ENCODE measurements at regions not wholly inside any gene's neighbourhood (a gene's known extent, or its start where the extent isn't known, plus 50 kb on each side); places are given as distances from the start of the nearest gene placed in this dataset.

- H3K4me3 ChIP-seq: no peak overlapping the region
- H3K27me3 ChIP-seq (replicated peaks): no peaks in the 10 kb centered on the region
- H3K36me3 ChIP-seq: no peaks in the 10 kb centered on the region
- H3K9me3 ChIP-seq (replicated peaks): no peaks in the 10 kb centered on the region
- DNase-seq (ENCODE audit: low read depth in 1 of 2, low spot score in 2 of 2): no peak
- H3K27ac ChIP-seq: no peak overlapping the region
- no peaks in the 10 kb centered on the region for H3K4me1 ChIP-seq (replicated peaks)
Observed at GRCh38 chr9:18195223-18195622, 278.7 kb upstream of the ADAMTSL1 start.

GRCh38 chr9:18202924-18203323, 271.0 kb upstream of the ADAMTSL1 start:
- no peak overlapping the region for H3K4me3 ChIP-seq
- H3K27me3 ChIP-seq (replicated peaks): no peaks in the 10 kb centered on the region
- no peak overlapping the region for H3K27ac ChIP-seq
- H3K4me1 ChIP-seq (replicated peaks): no peaks in the 10 kb centered on the region
- no peaks in the 10 kb centered on the region for H3K9me3 ChIP-seq (replicated peaks)
- DNase-seq (ENCODE audit: low read depth in 1 of 2, low spot score in 2 of 2): no peak
- H3K36me3 ChIP-seq: no peaks in the 10 kb centered on the region

- Histone ChIP-seq H3K4me3 (no peak overlapping the region), H3K27me3 (replicated peaks) (no peaks in the 10 kb centered on the region), H3K9me3 (replicated peaks) (no peaks in the 10 kb centered on the region), H3K4me1 (replicated peaks) (no peaks in the 10 kb centered on the region), H3K36me3 (no peaks in the 10 kb centered on the region), H3K27ac (no peak overlapping the region)
- no peak for DNase-seq (ENCODE audit: low read depth in 1 of 2, low spot score in 2 of 2)
Observed at GRCh38 chr9:18207735-18208134, 266.2 kb upstream of the ADAMTSL1 start.

GRCh38 chr9:18208166-18209059, 265.5 kb upstream of the ADAMTSL1 start:
- Histone ChIP-seq H3K9me3 (replicated peaks) (no peaks in the 10 kb centered on the region), H3K4me1 (replicated peaks) (no peaks in the 10 kb centered on the region), H3K27me3 (replicated peaks) (no peaks in the 10 kb centered on the region), H3K36me3 (no peaks in the 10 kb centered on the region), H3K4me3 (no peak overlapping the region), H3K27ac (no peak overlapping the region)
- no peak for DNase-seq (ENCODE audit: low read depth in 1 of 2, low spot score in 2 of 2)

- Histone ChIP-seq H3K36me3 (no peaks in the 10 kb centered on the region), H3K4me3 (no peak overlapping the region), H3K27ac (no peak overlapping the region), H3K9me3 (replicated peaks) (no peaks in the 10 kb centered on the region), H3K27me3 (replicated peaks) (no peaks in the 10 kb centered on the region), H3K4me1 (replicated peaks) (no peaks in the 10 kb centered on the region)
- DNase-seq (ENCODE audit: low read depth in 1 of 2, low spot score in 2 of 2): no peak
Observed at GRCh38 chr9:18215626-18216025, 258.3 kb upstream of the ADAMTSL1 start.

GRCh38 chr9:18216376-18216775, 257.6 kb upstream of the ADAMTSL1 start:
- H3K27me3 ChIP-seq (replicated peaks): no peaks in the 10 kb centered on the region
- no peaks in the 10 kb centered on the region for H3K36me3 ChIP-seq
- no peak overlapping the region for H3K4me3 ChIP-seq

GRCh38 chr9:18228101-18228500, 245.9 kb upstream of the ADAMTSL1 start:
- Histone ChIP-seq H3K4me3 (no peak overlapping the region), H3K9me3 (replicated peaks) (no peaks in the 10 kb centered on the region), H3K27ac (no peak overlapping the region), H3K27me3 (replicated peaks) (no peaks in the 10 kb centered on the region), H3K36me3 (no peaks in the 10 kb centered on the region), H3K4me1 (replicated peaks) (no peaks in the 10 kb centered on the region)
- DNase-seq (ENCODE audit: low read depth in 1 of 2, low spot score in 2 of 2): no peak

More at GRCh38 chr9:18216376-18216775, 257.6 kb upstream of the ADAMTSL1 start:
- no peak for DNase-seq (ENCODE audit: low read depth in 1 of 2, low spot score in 2 of 2)
- Histone ChIP-seq H3K4me1 (replicated peaks) (no peaks in the 10 kb centered on the region), H3K27ac (no peak overlapping the region), H3K9me3 (replicated peaks) (no peaks in the 10 kb centered on the region)

- no peak overlapping the region for H3K4me3 ChIP-seq
- no peaks in the 10 kb centered on the region for H3K4me1 ChIP-seq (replicated peaks)
- H3K27me3 ChIP-seq (replicated peaks): no peaks in the 10 kb centered on the region
- H3K27ac ChIP-seq: no peak overlapping the region
- H3K9me3 ChIP-seq (replicated peaks): no peaks in the 10 kb centered on the region
- DNase-seq (ENCODE audit: low read depth in 1 of 2, low spot score in 2 of 2): no peak
- no peaks in the 10 kb centered on the region for H3K36me3 ChIP-seq
Observed at GRCh38 chr9:18229992-18230676, 243.8 kb upstream of the ADAMTSL1 start.

- no peaks in the 10 kb centered on the region for H3K9me3 ChIP-seq (replicated peaks)
- H3K4me1 ChIP-seq (replicated peaks): peaks cover 9% of the 10 kb centered on the region
- H3K36me3 ChIP-seq: no peaks in the 10 kb centered on the region
- H3K4me3 ChIP-seq: no peak overlapping the region
- H3K27ac ChIP-seq: no peak overlapping the region
- H3K27me3 ChIP-seq (replicated peaks): no peaks in the 10 kb centered on the region
- no peak for DNase-seq (ENCODE audit: low read depth in 1 of 2, low spot score in 2 of 2)
Observed at GRCh38 chr9:18233311-18233710, 240.6 kb upstream of the ADAMTSL1 start.

- peaks cover 15% of the 10 kb centered on the region for H3K4me1 ChIP-seq (replicated peaks)
- H3K27ac ChIP-seq: no peak overlapping the region
- H3K27me3 ChIP-seq (replicated peaks): no peaks in the 10 kb centered on the region
- H3K9me3 ChIP-seq (replicated peaks): no peaks in the 10 kb centered on the region
- H3K4me3 ChIP-seq: no peak overlapping the region
- no peaks in the 10 kb centered on the region for H3K36me3 ChIP-seq
- DNase-seq (ENCODE audit: low read depth in 1 of 2, low spot score in 2 of 2): no peak
Observed at GRCh38 chr9:18233776-18234445, 240.0 kb upstream of the ADAMTSL1 start.

- DNase-seq (ENCODE audit: low read depth in 1 of 2, low spot score in 2 of 2): no peak
- Histone ChIP-seq H3K27ac (no peak overlapping the region), H3K4me1 (replicated peaks) (peaks cover 24% of the 10 kb centered on the region), H3K9me3 (replicated peaks) (no peaks in the 10 kb centered on the region), H3K27me3 (replicated peaks) (no peaks in the 10 kb centered on the region), H3K36me3 (no peaks in the 10 kb centered on the region), H3K4me3 (no peak overlapping the region)
Observed at GRCh38 chr9:18235181-18235908, 238.6 kb upstream of the ADAMTSL1 start.

- no peak for DNase-seq (ENCODE audit: low read depth in 1 of 2, low spot score in 2 of 2)
- H3K27me3 ChIP-seq (replicated peaks): no peaks in the 10 kb centered on the region
- peaks cover 24% of the 10 kb centered on the region for H3K4me1 ChIP-seq (replicated peaks)
- H3K9me3 ChIP-seq (replicated peaks): no peaks in the 10 kb centered on the region
- H3K36me3 ChIP-seq: no peaks in the 10 kb centered on the region
- no peak overlapping the region for H3K4me3 ChIP-seq
- H3K27ac ChIP-seq: no peak overlapping the region
Observed at GRCh38 chr9:18236336-18236735, 237.6 kb upstream of the ADAMTSL1 start.

- H3K27ac ChIP-seq: peak overlapping the region; percentile 74
- H3K4me1 ChIP-seq (replicated peaks): peaks cover 24% of the 10 kb centered on the region
- DNase-seq (ENCODE audit: low read depth in 1 of 2, low spot score in 2 of 2): no peak
- no peaks in the 10 kb centered on the region for H3K9me3 ChIP-seq (replicated peaks)
- no peak overlapping the region for H3K4me3 ChIP-seq
- no peaks in the 10 kb centered on the region for H3K36me3 ChIP-seq
- H3K27me3 ChIP-seq (replicated peaks): no peaks in the 10 kb centered on the region
Observed at GRCh38 chr9:18237776-18238175, 236.2 kb upstream of the ADAMTSL1 start.
